ENCODE measurements at regions not wholly inside any gene's neighbourhood (a gene's known extent, or its start where the extent isn't known, plus 50 kb on each side); places are given as distances from the start of the nearest gene placed in this dataset.

DNA sequence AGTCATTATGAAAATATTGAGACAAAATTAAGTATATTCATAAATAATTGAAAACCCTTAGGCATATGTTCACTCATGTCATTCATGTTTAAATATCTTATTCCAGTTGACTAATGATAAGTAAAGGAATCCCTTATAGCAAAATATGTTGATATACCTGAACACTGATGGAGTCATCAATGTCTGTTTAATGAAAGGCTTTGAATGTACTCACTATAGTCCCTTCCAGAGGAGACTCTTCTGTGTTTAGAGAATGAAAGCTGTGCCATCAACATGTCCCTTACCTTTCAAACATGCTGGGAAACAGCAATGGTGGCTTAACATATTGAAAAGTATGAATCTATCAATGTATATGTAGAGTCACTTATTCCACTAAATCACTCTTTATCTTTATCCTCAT, 242.9 kb downstream of the KCNJ3 start:
- Histone ChIP-seq H3K4me3 (ENCODE audit: low read length in 2 of 2) (no peak overlapping the region), H3K9me3 (ENCODE audit: control insufficient read depth in 2 of 2, low read length in 2 of 2) (no peaks in the 10 kb centered on the region), H3K4me1 (ENCODE audit: control insufficient read depth in 2 of 2, insufficient read depth in 2 of 2, low read length in 2 of 2) (no peaks in the 10 kb centered on the region), H3K27me3 (ENCODE audit: control insufficient read depth in 2 of 2, insufficient read depth in 2 of 2, low read length in 2 of 2) (no peaks in the 10 kb centered on the region), H3K9ac (ENCODE audit: low read depth in 1 of 2, low read length in 2 of 2) (no peak overlapping the region), H3K27ac (ENCODE audit: low read depth in 2 of 2, low read length in 2 of 2) (no peak overlapping the region), H3K36me3 (ENCODE audit: control insufficient read depth in 2 of 2, insufficient read depth in 2 of 2, low read length in 2 of 2) (no peaks in the 10 kb centered on the region)

DNA sequence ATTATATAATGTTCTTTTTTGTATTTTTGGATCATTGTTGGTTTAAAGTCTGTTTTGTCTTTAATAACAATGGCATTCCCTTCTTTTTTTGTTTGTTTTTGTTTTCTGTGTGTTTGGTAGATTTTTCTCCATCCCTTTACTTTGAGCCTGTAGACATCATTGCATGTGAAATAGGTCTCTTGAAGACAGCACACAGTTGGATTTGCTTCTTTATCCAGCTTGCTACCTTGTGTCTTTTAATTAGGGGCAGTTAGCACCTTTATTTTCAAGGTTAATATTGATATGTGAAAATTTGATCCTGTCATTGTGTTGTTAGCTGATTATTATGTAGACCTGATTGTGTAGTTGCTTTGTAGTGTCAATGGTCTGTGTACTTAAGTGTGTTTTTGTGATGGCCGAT, 235.7 kb downstream of the KCNJ3 start:
- Histone ChIP-seq H3K9me3 (ENCODE audit: control insufficient read depth in 2 of 2, low read length in 2 of 2) (no peaks in the 10 kb centered on the region), H3K4me3 (ENCODE audit: low read length in 2 of 2) (no peak overlapping the region), H3K27me3 (ENCODE audit: control insufficient read depth in 2 of 2, insufficient read depth in 2 of 2, low read length in 2 of 2) (no peaks in the 10 kb centered on the region), H3K27ac (ENCODE audit: low read depth in 2 of 2, low read length in 2 of 2) (no peak overlapping the region), H3K4me1 (ENCODE audit: control insufficient read depth in 2 of 2, insufficient read depth in 2 of 2, low read length in 2 of 2) (no peaks in the 10 kb centered on the region), H3K9ac (ENCODE audit: low read depth in 1 of 2, low read length in 2 of 2) (no peak overlapping the region), H3K36me3 (ENCODE audit: control insufficient read depth in 2 of 2, insufficient read depth in 2 of 2, low read length in 2 of 2) (no peaks in the 10 kb centered on the region)

DNA sequence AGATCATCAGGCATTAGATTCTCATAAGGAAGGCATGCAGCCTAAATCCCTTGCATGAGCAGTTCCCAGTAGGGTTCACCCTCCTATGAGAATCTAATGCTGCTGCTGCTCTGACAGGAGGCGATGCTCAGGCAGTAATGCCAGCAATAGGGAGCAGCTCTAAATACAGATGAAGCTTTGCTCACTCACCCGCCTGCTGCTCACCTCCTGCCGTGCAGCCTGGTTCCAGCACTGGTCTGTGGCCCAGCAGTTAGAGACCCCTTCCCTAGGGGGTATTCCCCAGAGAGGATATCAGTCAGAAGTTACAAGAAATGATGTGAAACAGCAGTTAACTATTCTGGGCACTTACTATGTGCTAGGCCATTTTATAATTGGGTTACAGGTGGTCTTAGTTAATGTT, 226.0 kb downstream of the KCNJ3 start:
- Histone ChIP-seq H3K27me3 (ENCODE audit: control insufficient read depth in 2 of 2, insufficient read depth in 2 of 2, low read length in 2 of 2) (no peaks in the 10 kb centered on the region), H3K36me3 (ENCODE audit: control insufficient read depth in 2 of 2, insufficient read depth in 2 of 2, low read length in 2 of 2) (no peaks in the 10 kb centered on the region)

GRCh38 chr2:154914561-154914960, 216.1 kb downstream of the KCNJ3 start:
- peaks cover 0 to 3% of the 10 kb centered on the region in 2 donors for H3K4me1 ChIP-seq (ENCODE audit: control insufficient read depth in 2 of 2, insufficient read depth in 2 of 2, low read length in 2 of 2)
- no peaks in the 10 kb centered on the region for H3K9me3 ChIP-seq (ENCODE audit: control insufficient read depth in 2 of 2, low read length in 2 of 2)
- no peaks in the 10 kb centered on the region for H3K36me3 ChIP-seq (ENCODE audit: control insufficient read depth in 2 of 2, insufficient read depth in 2 of 2, low read length in 2 of 2)
- H3K27me3 ChIP-seq (ENCODE audit: control insufficient read depth in 2 of 2, insufficient read depth in 2 of 2, low read length in 2 of 2), result no peaks in the 10 kb centered on the region
- H3K9ac ChIP-seq (ENCODE audit: low read depth in 1 of 2, low read length in 2 of 2), result no peak overlapping the region
- H3K27ac ChIP-seq (ENCODE audit: low read depth in 2 of 2, low read length in 2 of 2), result no peak overlapping the region
- no peak overlapping the region for H3K4me3 ChIP-seq (ENCODE audit: low read length in 2 of 2)

More for the DNA sequence above, 226.0 kb downstream of the KCNJ3 start:
- Histone ChIP-seq H3K27ac (ENCODE audit: low read depth in 2 of 2, low read length in 2 of 2) (no peak overlapping the region), H3K4me3 (ENCODE audit: low read length in 2 of 2) (no peak overlapping the region), H3K4me1 (ENCODE audit: control insufficient read depth in 2 of 2, insufficient read depth in 2 of 2, low read length in 2 of 2) (no peaks in the 10 kb centered on the region), H3K9me3 (ENCODE audit: control insufficient read depth in 2 of 2, low read length in 2 of 2) (no peaks in the 10 kb centered on the region), H3K9ac (ENCODE audit: low read depth in 1 of 2, low read length in 2 of 2) (no peak overlapping the region)

DNA sequence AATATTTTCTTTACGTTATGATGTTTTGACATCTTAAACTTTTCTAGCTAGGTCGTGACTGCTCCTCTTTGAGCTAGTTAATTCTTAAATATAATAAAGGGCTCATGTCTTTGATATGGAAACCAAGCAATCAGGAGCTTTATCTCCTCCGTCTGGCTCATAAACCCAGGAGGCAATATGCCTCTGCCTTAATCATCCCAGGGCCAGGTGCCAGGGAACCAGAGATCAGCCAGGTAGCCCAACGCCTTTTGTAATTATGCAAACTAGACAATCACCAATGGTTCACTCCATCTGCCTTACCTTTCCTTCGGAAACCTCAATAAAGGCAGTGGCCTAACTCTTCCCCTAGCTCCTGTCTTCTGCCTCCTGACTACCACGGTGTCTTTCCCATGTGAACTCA, 213.7 kb downstream of the KCNJ3 start:
- no peak overlapping the region for H3K27ac ChIP-seq (ENCODE audit: low read depth in 2 of 2, low read length in 2 of 2)
- H3K27me3 ChIP-seq (ENCODE audit: control insufficient read depth in 2 of 2, insufficient read depth in 2 of 2, low read length in 2 of 2), result no peaks in the 10 kb centered on the region
- peaks cover 0 to 3% of the 10 kb centered on the region in 2 donors for H3K4me1 ChIP-seq (ENCODE audit: control insufficient read depth in 2 of 2, insufficient read depth in 2 of 2, low read length in 2 of 2)
- H3K36me3 ChIP-seq (ENCODE audit: control insufficient read depth in 2 of 2, insufficient read depth in 2 of 2, low read length in 2 of 2), result no peaks in the 10 kb centered on the region
- no peak overlapping the region for H3K9ac ChIP-seq (ENCODE audit: low read depth in 1 of 2, low read length in 2 of 2)
- H3K9me3 ChIP-seq (ENCODE audit: control insufficient read depth in 2 of 2, low read length in 2 of 2), result no peaks in the 10 kb centered on the region
- H3K4me3 ChIP-seq (ENCODE audit: low read length in 2 of 2), result no peak overlapping the region

DNA sequence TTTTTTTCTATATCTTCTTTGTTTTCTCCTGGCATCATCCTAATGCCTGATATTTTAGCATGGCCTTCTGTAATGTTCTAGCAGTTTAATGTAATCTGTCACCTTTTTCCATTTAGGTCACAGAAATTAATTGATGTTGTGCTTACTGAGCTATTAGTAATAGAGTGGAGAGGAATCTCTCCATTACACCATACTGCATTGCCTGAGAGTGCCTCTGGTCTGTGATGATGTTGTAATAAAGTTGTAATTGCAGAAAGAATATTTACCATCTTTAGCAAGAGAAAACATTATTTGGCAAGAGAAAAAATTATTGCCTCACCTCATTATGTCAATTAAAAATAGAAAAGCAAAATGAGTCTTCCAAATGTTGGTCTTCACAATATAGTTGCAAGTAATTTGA, 213.2 kb downstream of the KCNJ3 start:
- H3K9me3 ChIP-seq (ENCODE audit: control insufficient read depth in 2 of 2, low read length in 2 of 2), result no peaks in the 10 kb centered on the region
- peaks cover 0 to 3% of the 10 kb centered on the region in 2 donors for H3K4me1 ChIP-seq (ENCODE audit: control insufficient read depth in 2 of 2, insufficient read depth in 2 of 2, low read length in 2 of 2)

GRCh38 chr2:154910701-154911100, 212.2 kb downstream of the KCNJ3 start:
- Histone ChIP-seq H3K27ac (ENCODE audit: low read depth in 2 of 2, low read length in 2 of 2) (no peak overlapping the region), H3K9ac (ENCODE audit: low read depth in 1 of 2, low read length in 2 of 2) (no peak overlapping the region), H3K36me3 (ENCODE audit: control insufficient read depth in 2 of 2, insufficient read depth in 2 of 2, low read length in 2 of 2) (no peaks in the 10 kb centered on the region), H3K4me1 (ENCODE audit: control insufficient read depth in 2 of 2, insufficient read depth in 2 of 2, low read length in 2 of 2) (peaks cover 0 to 3% of the 10 kb centered on the region in 2 donors), H3K4me3 (ENCODE audit: low read length in 2 of 2) (no peak overlapping the region), H3K27me3 (ENCODE audit: control insufficient read depth in 2 of 2, insufficient read depth in 2 of 2, low read length in 2 of 2) (no peaks in the 10 kb centered on the region), H3K9me3 (ENCODE audit: control insufficient read depth in 2 of 2, low read length in 2 of 2) (no peaks in the 10 kb centered on the region)

More for the DNA sequence above, 213.2 kb downstream of the KCNJ3 start:
- no peak overlapping the region for H3K9ac ChIP-seq (ENCODE audit: low read depth in 1 of 2, low read length in 2 of 2)
- no peaks in the 10 kb centered on the region for H3K36me3 ChIP-seq (ENCODE audit: control insufficient read depth in 2 of 2, insufficient read depth in 2 of 2, low read length in 2 of 2)
- no peak overlapping the region for H3K4me3 ChIP-seq (ENCODE audit: low read length in 2 of 2)
- no peaks in the 10 kb centered on the region for H3K27me3 ChIP-seq (ENCODE audit: control insufficient read depth in 2 of 2, insufficient read depth in 2 of 2, low read length in 2 of 2)
- H3K27ac ChIP-seq (ENCODE audit: low read depth in 2 of 2, low read length in 2 of 2), result no peak overlapping the region

GRCh38 chr2:154908327-154908726, 209.8 kb downstream of the KCNJ3 start:
- H3K36me3 ChIP-seq (ENCODE audit: control insufficient read depth in 2 of 2, insufficient read depth in 2 of 2, low read length in 2 of 2), result no peaks in the 10 kb centered on the region
- H3K9ac ChIP-seq (ENCODE audit: low read depth in 1 of 2, low read length in 2 of 2), result no peak overlapping the region
- no peak overlapping the region for H3K4me3 ChIP-seq (ENCODE audit: low read length in 2 of 2)
- peaks cover 0 to 3% of the 10 kb centered on the region in 2 donors for H3K4me1 ChIP-seq (ENCODE audit: control insufficient read depth in 2 of 2, insufficient read depth in 2 of 2, low read length in 2 of 2)
- no peaks in the 10 kb centered on the region for H3K27me3 ChIP-seq (ENCODE audit: control insufficient read depth in 2 of 2, insufficient read depth in 2 of 2, low read length in 2 of 2)
- no peak overlapping the region for H3K27ac ChIP-seq (ENCODE audit: low read depth in 2 of 2, low read length in 2 of 2)
- no peaks in the 10 kb centered on the region for H3K9me3 ChIP-seq (ENCODE audit: control insufficient read depth in 2 of 2, low read length in 2 of 2)

All from mucosa of rectum (tissue), 2 donors.